ENCODE measurements at regions not wholly inside any gene's neighbourhood (a gene's known extent, or its start where the extent isn't known, plus 50 kb on each side); places are given as distances from the start of the nearest gene placed in this dataset.

- Histone ChIP-seq H3K9me3 (ENCODE audit: control insufficient read depth in 1 of 2, insufficient read depth in 1 of 2, low read length in 2 of 2) (no peaks in the 10 kb centered on the region), H3K4me1 (ENCODE audit: insufficient read depth, low read length) (peaks cover 7% of the 10 kb centered on the region), H3K4me3 (ENCODE audit: low read length) (no peak overlapping the region), H3K36me3 (ENCODE audit: insufficient read depth, low read length) (no peaks in the 10 kb centered on the region), H3K27me3 (ENCODE audit: control insufficient read depth in 1 of 2, insufficient read depth in 2 of 2, low read length in 2 of 2) (no peaks in the 10 kb centered on the region), H3K27ac (ENCODE audit: low read depth in 1 of 2, low read length in 2 of 2) (no peak overlapping the region)
- Mint-ChIP-seq H3K9me3 (no peaks in the 10 kb centered on the region), H3K27me3 (peaks cover 9% of the 10 kb centered on the region), H3K4me3 (no peak overlapping the region), H3K27ac (no peak overlapping the region), H3K36me3 (ENCODE audit: low read depth) (no peaks in the 10 kb centered on the region), H3K4me1 (ENCODE audit: low read depth) (peaks cover 17% of the 10 kb centered on the region)
- DNase-seq (no peak), ATAC-seq (ENCODE audit: poor library complexity) (no peak)
- ChIA-PET POLR2A (no interaction called here), CTCF (no interaction called here)
- no peak for TF ChIP-seq CTCF (IDR thresholded peaks at IDR 0.05)
- intact Hi-C loops (cut with DNase I, micrococcal nuclease) = no loop called here
Observed at GRCh38 chr11:31996159-31996881, 94.6 kb upstream of the RCN1 start.

- H3K36me3 ChIP-seq (ENCODE audit: insufficient read depth, low read length) = no peaks in the 10 kb centered on the region
- no peak for TF ChIP-seq CTCF (IDR thresholded peaks at IDR 0.05)
- no peak for ATAC-seq (ENCODE audit: poor library complexity)
- H3K27ac Mint-ChIP-seq = peak overlapping the region; percentile 45
- peaks cover 7% of the 10 kb centered on the region for H3K4me1 ChIP-seq (ENCODE audit: insufficient read depth, low read length)
- peaks cover 17% of the 10 kb centered on the region for H3K4me1 Mint-ChIP-seq (ENCODE audit: low read depth)
- peaks cover 10% of the 10 kb centered on the region for H3K27me3 Mint-ChIP-seq
- intact Hi-C loops (cut with DNase I, micrococcal nuclease) = no loop called here
- no peaks in the 10 kb centered on the region for H3K36me3 Mint-ChIP-seq (ENCODE audit: low read depth)
- no peak overlapping the region for H3K27ac ChIP-seq (ENCODE audit: low read depth in 1 of 2, low read length in 2 of 2)
- H3K27me3 ChIP-seq (ENCODE audit: control insufficient read depth in 1 of 2, insufficient read depth in 2 of 2, low read length in 2 of 2) = no peaks in the 10 kb centered on the region
- DNase-seq = peak in 4 of 14 experiments; percentile 3 to 57 (median 27)
- ChIA-PET CTCF (no interaction called here), POLR2A (no interaction called here)
- no peaks in the 10 kb centered on the region for H3K9me3 Mint-ChIP-seq
- H3K4me3 Mint-ChIP-seq = peak overlapping the region; percentile 60
- no peaks in the 10 kb centered on the region for H3K9me3 ChIP-seq (ENCODE audit: control insufficient read depth in 1 of 2, insufficient read depth in 1 of 2, low read length in 2 of 2)
- no peak overlapping the region for H3K4me3 ChIP-seq (ENCODE audit: low read length)
Observed at GRCh38 chr11:31995525-31996094, 95.3 kb upstream of the RCN1 start.

DNA sequence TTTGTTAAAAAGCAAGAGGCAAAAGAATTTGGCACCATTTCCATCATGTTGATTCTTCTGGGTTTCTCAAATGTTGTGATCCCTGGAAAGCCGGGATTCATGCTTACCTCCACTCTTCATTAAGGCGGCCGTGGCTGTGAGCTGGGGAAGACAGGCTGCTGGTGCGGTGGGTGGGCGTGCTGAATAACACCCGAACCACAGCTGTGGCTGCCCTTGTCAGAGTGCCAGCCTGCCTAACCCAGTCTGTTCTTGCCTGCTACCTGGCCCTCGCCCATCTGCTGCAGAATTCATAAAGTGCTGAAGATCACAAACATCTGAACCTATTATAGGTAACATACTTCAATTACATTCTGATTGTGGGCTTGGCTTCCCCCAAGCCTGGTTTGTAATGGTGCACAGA lies 95.8 kb upstream of the RCN1 start:
- ChIA-PET CTCF (no interaction called here), POLR2A (no interaction called here)
- Histone ChIP-seq H3K4me1 (ENCODE audit: insufficient read depth, low read length) (peaks cover 7% of the 10 kb centered on the region), H3K9me3 (ENCODE audit: control insufficient read depth in 1 of 2, insufficient read depth in 1 of 2, low read length in 2 of 2) (no peaks in the 10 kb centered on the region), H3K36me3 (ENCODE audit: insufficient read depth, low read length) (no peaks in the 10 kb centered on the region), H3K4me3 (ENCODE audit: low read length) (no peak overlapping the region), H3K27me3 (ENCODE audit: control insufficient read depth in 1 of 2, insufficient read depth in 2 of 2, low read length in 2 of 2) (no peaks in the 10 kb centered on the region), H3K27ac (ENCODE audit: low read depth in 1 of 2, low read length in 2 of 2) (no peak overlapping the region)
- intact Hi-C loops (cut with DNase I, micrococcal nuclease) = no loop called here
- Mint-ChIP-seq H3K27me3 (peaks cover 14% of the 10 kb centered on the region), H3K4me3 (no peak overlapping the region), H3K27ac (no peak overlapping the region), H3K9me3 (no peaks in the 10 kb centered on the region), H3K4me1 (ENCODE audit: low read depth) (peaks cover 17% of the 10 kb centered on the region), H3K36me3 (ENCODE audit: low read depth) (no peaks in the 10 kb centered on the region)
- TF ChIP-seq CTCF (IDR thresholded peaks at IDR 0.05) = no peak
- ATAC-seq (ENCODE audit: poor library complexity) = no peak
- DNase-seq = peak in 1 of 14 experiments; percentile 17

Measured in CD4-positive, alpha-beta T cell (primary cell).